HG03354 (cell line): ENCODE measurements at regions not wholly inside any gene's neighbourhood (a gene's known extent, or its start where the extent isn't known, plus 50 kb on each side); places are given as distances from the start of the nearest gene placed in this dataset.
"Not testable (repeated sequence)": the region's sequence is repeated elsewhere in the genome, so short reads cannot be mapped to it uniquely, and the experiment has no call there.

ENCODE experiments used
- ATAC-seq: cut with Tn5 transposase; IDR thresholded peaks from one replicate; pipeline ENCODE4 v1.9.1; 2021; ENCODE audit warnings: mild to moderate bottlenecking; ENCODE audit not compliant: unreplicated experiment, poor library complexity, severe bottlenecking

- no peak for ATAC-seq
Observed at GRCh38 chr1:37157634-37158033, 123.3 kb upstream of the GRIK3 start.

GRCh38 chr1:37158113-37158749, 123.9 kb upstream of the GRIK3 start:
- ATAC-seq = no peak

GRCh38 chr1:37159102-37159501, 124.8 kb upstream of the GRIK3 start:
- ATAC-seq = no peak

- ATAC-seq = no peak
Observed at GRCh38 chr1:37161171-37161570, 126.9 kb upstream of the GRIK3 start.

GRCh38 chr1:37162059-37162458, 127.7 kb upstream of the GRIK3 start:
- no peak for ATAC-seq

GRCh38 chr1:37166005-37166404, 131.7 kb upstream of the GRIK3 start:
- ATAC-seq = no peak

- ATAC-seq = no peak
Observed at GRCh38 chr1:37167479-37167878, 133.2 kb upstream of the GRIK3 start.

- no peak for ATAC-seq
Observed at GRCh38 chr1:37169241-37169640, 134.9 kb upstream of the GRIK3 start.

- no peak for ATAC-seq
Observed at GRCh38 chr1:37169743-37170275, 135.5 kb upstream of the GRIK3 start.

GRCh38 chr1:37171691-37172090, 137.4 kb upstream of the GRIK3 start:
- no peak for ATAC-seq

GRCh38 chr1:37174341-37174740, 140.0 kb upstream of the GRIK3 start:
- ATAC-seq = no peak

- ATAC-seq = no peak
Observed at GRCh38 chr1:37174876-37175275, 140.6 kb upstream of the GRIK3 start.

GRCh38 chr1:37175666-37176215, 141.4 kb upstream of the GRIK3 start:
- ATAC-seq = no peak

- no peak for ATAC-seq
Observed at GRCh38 chr1:37176269-37176668, 142.0 kb upstream of the GRIK3 start.

- ATAC-seq = no peak
Observed at GRCh38 chr1:37177230-37177864, 143.0 kb upstream of the GRIK3 start.

GRCh38 chr1:37181425-37181824, 147.1 kb upstream of the GRIK3 start:
- no peak for ATAC-seq

- no peak for ATAC-seq
Observed at GRCh38 chr1:37184789-37185188, 150.5 kb upstream of the GRIK3 start.

GRCh38 chr1:37186246-37186756, 152.0 kb upstream of the GRIK3 start:
- no peak for ATAC-seq

- ATAC-seq = no peak
Observed at GRCh38 chr1:37189111-37189510, 154.8 kb upstream of the GRIK3 start.

GRCh38 chr1:37197411-37197810, 163.1 kb upstream of the GRIK3 start:
- ATAC-seq = no peak

- ATAC-seq = not testable (repeated sequence)
Observed at GRCh38 chr1:37214305-37214704, 180.0 kb upstream of the GRIK3 start.
